ENCODE measurements at regions not wholly inside any gene's neighbourhood (a gene's known extent, or its start where the extent isn't known, plus 50 kb on each side); places are given as distances from the start of the nearest gene placed in this dataset.

DNA sequence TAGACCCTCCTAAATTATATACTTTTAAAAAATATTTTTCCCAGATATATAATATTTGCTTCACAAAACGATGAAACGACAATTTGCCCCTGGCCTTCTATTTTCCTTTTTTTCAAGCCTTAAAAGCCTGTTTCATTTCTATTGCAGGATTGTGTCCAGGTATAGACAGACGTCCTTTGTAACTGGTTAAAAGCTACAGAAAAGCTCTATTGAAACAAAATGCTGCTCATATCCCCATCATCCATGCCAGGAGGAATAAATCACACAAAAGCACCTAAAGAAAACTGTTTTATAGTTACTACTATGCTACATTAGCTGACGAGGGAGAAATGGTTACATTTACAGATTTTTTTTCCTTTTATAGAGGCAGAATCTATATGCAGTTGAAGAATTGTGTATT lies 765.1 kb downstream of the DIAPH3 start:
- TF ChIP-seq, protein P1, sequence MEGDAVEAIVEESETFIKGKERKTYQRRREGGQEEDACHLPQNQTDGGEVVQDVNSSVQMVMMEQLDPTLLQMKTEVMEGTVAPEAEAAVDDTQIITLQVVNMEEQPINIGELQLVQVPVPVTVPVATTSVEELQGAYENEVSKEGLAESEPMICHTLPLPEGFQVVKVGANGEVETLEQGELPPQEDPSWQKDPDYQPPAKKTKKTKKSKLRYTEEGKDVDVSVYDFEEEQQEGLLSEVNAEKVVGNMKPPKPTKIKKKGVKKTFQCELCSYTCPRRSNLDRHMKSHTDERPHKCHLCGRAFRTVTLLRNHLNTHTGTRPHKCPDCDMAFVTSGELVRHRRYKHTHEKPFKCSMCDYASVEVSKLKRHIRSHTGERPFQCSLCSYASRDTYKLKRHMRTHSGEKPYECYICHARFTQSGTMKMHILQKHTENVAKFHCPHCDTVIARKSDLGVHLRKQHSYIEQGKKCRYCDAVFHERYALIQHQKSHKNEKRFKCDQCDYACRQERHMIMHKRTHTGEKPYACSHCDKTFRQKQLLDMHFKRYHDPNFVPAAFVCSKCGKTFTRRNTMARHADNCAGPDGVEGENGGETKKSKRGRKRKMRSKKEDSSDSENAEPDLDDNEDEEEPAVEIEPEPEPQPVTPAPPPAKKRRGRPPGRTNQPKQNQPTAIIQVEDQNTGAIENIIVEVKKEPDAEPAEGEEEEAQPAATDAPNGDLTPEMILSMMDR (CRISPR knock-in tag; IDR thresholded peaks at IDR 0.05) = no peak
- TF ChIP-seq ZNF761 (CRISPR knock-in tag; conservative IDR thresholded peaks at IDR 0.05) (no peak), POLR2A (IDR thresholded peaks at IDR 0.05; ENCODE audit: insufficient read depth in 1 of 2, low read depth in 2 of 2, low read length in 2 of 2) (no peak), RNF2 (conservative IDR thresholded peaks at IDR 0.05; ENCODE audit: low read depth) (no peak), KLF16 (CRISPR knock-in tag; IDR thresholded peaks at IDR 0.05) (no peak), POLR2AphosphoS5 (IDR thresholded peaks at IDR 0.05; ENCODE audit: low read depth, low read length) (no peak), IRF2 (CRISPR knock-in tag; IDR thresholded peaks at IDR 0.05) (no peak)

Data from HepG2 (cell line).